HCT116 (cell line): ENCODE measurements at regions not wholly inside any gene's neighbourhood (a gene's known extent, or its start where the extent isn't known, plus 50 kb on each side); places are given as distances from the start of the nearest gene placed in this dataset.

Experiments used
- ATAC-seq: fragments of 200-7000 bp; cut with Tn5 transposase; 2 replicates; pipeline ENCODE4 v1.9.1; 2020; ENCODE audit warnings: mild to moderate bottlenecking, moderate library complexity
- BruUV-seq: library from RNA; stranded (reverse); fragments of 400-500 nt; replicated peaks from 2 replicates; lab custom pipeline; 2021; lab: Mats Ljungman, UMichigan
- CTCF ChIA-PET: fragments of 300-600 bp; sonication (Branson Sonifier 250); formaldehyde crosslinking; loops from one replicate; lab custom pipeline; 2021; ENCODE audit warnings: antibody characterized with exemption; lab: Charles Lee
- POLR2A ChIA-PET: fragments of 300-600, 350-600 bp; sonication (Branson Sonifier 250); formaldehyde crosslinking; loops from one replicate; lab custom pipeline; 2021; ENCODE audit warnings: antibody characterized with exemption; lab: Charles Lee
- RAD21 ChIA-PET, 2 experiments: fragments of 300-600 bp; sonication (Branson Sonifier 250); formaldehyde crosslinking; loops; one replicate each; lab custom pipeline; 2023; ENCODE audit warnings: low total read pairs in 2 of 2; ENCODE audit not compliant: uncharacterized antibody in 2 of 2, unreplicated experiment in 2 of 2, low non-redundant PET in 1 of 2; lab: Charles Lee
- DNase-seq: peaks from one replicate; pipeline ENCODE4 v3.0.0-alpha.2; 2010; ENCODE audit warnings: low read depth, low spot score
- H2AFZ ChIP-seq: fragments of 200-600 bp; shearing (Covaris generic), sonication (generic); 2 replicates; pipeline ENCODE4 v1.6.1; 2017; ENCODE audit warnings: low read depth, mixed run types, mixed read lengths, antibody characterized with exemption, low read length; ENCODE audit not compliant: poor library complexity, severe bottlenecking
- H3K27ac ChIP-seq: 2 replicates; pipeline ENCODE4 v1.5.1; 2012; ENCODE audit warnings: low read depth, low read length
- H3K27me3 ChIP-seq: fragments of 200-600 bp; sonication (generic); 2 replicates; pipeline ENCODE4 v1.6.1; 2016; ENCODE audit warnings: mixed run types, low read length, mixed read lengths; ENCODE audit not compliant: insufficient read depth
- H3K36me3 ChIP-seq, 2 experiments: fragments of 200-500 bp in 1 of 2; fragments of 200-600 bp in 1 of 2; sonication (Bioruptor generic) in 1 of 2; sonication (generic) in 1 of 2; 2 replicates each; pipeline versions ENCODE4 v1.5.1 to v1.6.1; 2014 to 2016; ENCODE audit warnings: low read length in 2 of 2, inconsistent platforms in 1 of 2, mixed read lengths in 1 of 2, mixed run types in 1 of 2; ENCODE audit not compliant: insufficient read depth in 2 of 2, control insufficient read depth in 1 of 2
- H3K4me1 ChIP-seq, 2 experiments: fragments of 200-600 bp in 1 of 2; sonication (generic) in 1 of 2; 2 replicates each; pipeline versions ENCODE4 v1.5.1 to v1.6.1; 2012 to 2017; ENCODE audit warnings: low read length in 2 of 2, inconsistent platforms in 1 of 2, mild to moderate bottlenecking in 1 of 2, mixed read lengths in 1 of 2, mixed run types in 1 of 2, moderate library complexity in 1 of 2; ENCODE audit not compliant: insufficient read depth in 2 of 2, control insufficient read depth in 1 of 2
- H3K4me2 ChIP-seq: fragments of 200-600 bp; sonication (generic); 2 replicates; pipeline ENCODE4 v1.6.1; 2017; ENCODE audit warnings: mixed run types, low read length, mixed read lengths
- H3K4me3 ChIP-seq, 2 experiments: fragments of 200-600 bp in 1 of 2; sonication (generic) in 1 of 2; replicated peaks in 1 of 2; 2 replicates each; pipeline ENCODE4 v1.5.1; 2011 to 2016; ENCODE audit warnings: low read length in 2 of 2, control low read depth in 1 of 2, low read depth in 1 of 2, mild to moderate bottlenecking in 1 of 2, mixed read lengths in 1 of 2, mixed run types in 1 of 2
- H3K79me2 ChIP-seq: fragments of 200-600 bp; sonication (generic); 2 replicates; pipeline ENCODE4 v1.6.1; 2017; ENCODE audit warnings: mild to moderate bottlenecking, mixed run types, low read length, moderate library complexity, mixed read lengths; ENCODE audit not compliant: insufficient read depth
- H3K9ac ChIP-seq: fragments of 200-600 bp; sonication (generic); 2 replicates; pipeline ENCODE4 v1.6.1; 2016; ENCODE audit warnings: low read length, mixed read lengths
- H3K9me2 ChIP-seq: fragments of 200-600 bp; sonication (generic), shearing (Covaris generic); 2 replicates; pipeline ENCODE4 v1.6.1; 2017; ENCODE audit warnings: mixed run types, mild to moderate bottlenecking, moderate library complexity; ENCODE audit not compliant: insufficient read depth
- H3K9me3 ChIP-seq, 2 experiments: fragments of 200-500 bp in 1 of 2; fragments of 200-600 bp in 1 of 2; sonication (Bioruptor generic) in 1 of 2; sonication (generic) in 1 of 2; 2 replicates each; pipeline ENCODE4 v1.6.1; 2014 to 2017; ENCODE audit warnings: low read length in 2 of 2, mixed read lengths in 2 of 2, inconsistent platforms in 1 of 2, low read depth in 1 of 2, mild to moderate bottlenecking in 1 of 2, mixed run types in 1 of 2, moderate library complexity in 1 of 2; ENCODE audit not compliant: control insufficient read depth in 1 of 2, insufficient read depth in 1 of 2
- H4K20me1 ChIP-seq: fragments of 200-600 bp; sonication (generic), shearing (Covaris generic); 2 replicates; pipeline ENCODE4 v1.6.1; 2017; ENCODE audit warnings: mixed run types, mild to moderate bottlenecking, moderate library complexity; ENCODE audit not compliant: insufficient read depth
- CTCF ChIP-seq, 3 experiments: fragments of 200-600 bp in 1 of 3; sonication (generic) in 1 of 3; IDR thresholded peaks in 2 of 3; conservative IDR thresholded peaks in 1 of 3; 2 replicates each; pipeline ENCODE4 v1.5.1; 2012 to 2017; ENCODE audit warnings: low read depth in 2 of 3, low read length in 2 of 3, antibody characterized with exemption in 1 of 3, borderline replicate concordance in 1 of 3, control low read depth in 1 of 3, mild to moderate bottlenecking in 1 of 3, mixed read lengths in 1 of 3, mixed run types in 1 of 3, moderate library complexity in 1 of 3; ENCODE audit not compliant: insufficient read depth in 1 of 3
- EZH2 ChIP-seq: fragments of 200-600 bp; sonication (generic); IDR thresholded peaks from 2 replicates; pipeline ENCODE4 v1.6.1; 2017; ENCODE audit warnings: antibody characterized with exemption, mixed run types
- EZH2phosphoT487 ChIP-seq: fragments of 200-600 bp; IDR thresholded peaks from 2 replicates; pipeline ENCODE4 v1.6.1; 2018; ENCODE audit warnings: antibody characterized with exemption, borderline replicate concordance
- FOSL1 ChIP-seq: IDR thresholded peaks from 2 replicates; pipeline ENCODE4 v1.6.1; 2012; ENCODE audit warnings: low read depth
- POLR2AphosphoS5 ChIP-seq: IDR thresholded peaks from 2 replicates; pipeline ENCODE4 v1.6.1; 2011; ENCODE audit warnings: mild to moderate bottlenecking, low read depth, low read length, moderate library complexity
- RAD21 ChIP-seq: IDR thresholded peaks from 2 replicates; pipeline ENCODE4 v1.6.1; 2012; ENCODE audit warnings: low read depth, mild to moderate bottlenecking
- TCF7L2 ChIP-seq: IDR thresholded peaks from 2 replicates; pipeline ENCODE4 v1.7.0; 2011; ENCODE audit warnings: borderline replicate concordance, inconsistent platforms; ENCODE audit not compliant: insufficient read depth, insufficient read length; ENCODE audit errors: extremely low read depth
- intact Hi-C: fragments of 100-400 bp; cut with micrococcal nuclease; formaldehyde crosslinking; loops from 2 replicates; pipeline ENCODE4 v1.10.0; 2022
- TF ChIP-seq, protein P1 (sequence below): IDR thresholded peaks from 2 replicates; pipeline ENCODE4 v1.6.1; 2011; ENCODE audit warnings: mild to moderate bottlenecking, low read length, moderate library complexity; ENCODE audit not compliant: insufficient replicate concordance; ENCODE audit errors: extremely low read depth

- Histone ChIP-seq H3K9me3 (no peaks in the 10 kb centered on the region), H3K9ac (no peak overlapping the region), H2AFZ (no peak overlapping the region), H3K79me2 (no peaks in the 10 kb centered on the region), H3K4me3 (no peak overlapping the region), H3K4me2 (no peak overlapping the region), H4K20me1 (no peaks in the 10 kb centered on the region)
- ATAC-seq (no peak), DNase-seq (no peak)
- ChIA-PET CTCF (no interaction called here), POLR2A (no interaction called here), RAD21 (no interaction called here)
- TF ChIP-seq CTCF (IDR thresholded peaks at IDR 0.05 in 2 of 3, conservative IDR thresholded peaks at IDR 0.05 in 1 of 3; ENCODE audit: borderline replicate concordance in 1 of 3, insufficient read depth in 1 of 3, low read depth in 2 of 3, low read length in 2 of 3), result no peak
- no peak for TF ChIP-seq EZH2phosphoT487
- TF ChIP-seq RAD21, result no peak
- no peak for TF ChIP-seq POLR2AphosphoS5
- TF ChIP-seq FOSL1, result no peak
- TF ChIP-seq EZH2, result no peak
- TF ChIP-seq, protein P1, sequence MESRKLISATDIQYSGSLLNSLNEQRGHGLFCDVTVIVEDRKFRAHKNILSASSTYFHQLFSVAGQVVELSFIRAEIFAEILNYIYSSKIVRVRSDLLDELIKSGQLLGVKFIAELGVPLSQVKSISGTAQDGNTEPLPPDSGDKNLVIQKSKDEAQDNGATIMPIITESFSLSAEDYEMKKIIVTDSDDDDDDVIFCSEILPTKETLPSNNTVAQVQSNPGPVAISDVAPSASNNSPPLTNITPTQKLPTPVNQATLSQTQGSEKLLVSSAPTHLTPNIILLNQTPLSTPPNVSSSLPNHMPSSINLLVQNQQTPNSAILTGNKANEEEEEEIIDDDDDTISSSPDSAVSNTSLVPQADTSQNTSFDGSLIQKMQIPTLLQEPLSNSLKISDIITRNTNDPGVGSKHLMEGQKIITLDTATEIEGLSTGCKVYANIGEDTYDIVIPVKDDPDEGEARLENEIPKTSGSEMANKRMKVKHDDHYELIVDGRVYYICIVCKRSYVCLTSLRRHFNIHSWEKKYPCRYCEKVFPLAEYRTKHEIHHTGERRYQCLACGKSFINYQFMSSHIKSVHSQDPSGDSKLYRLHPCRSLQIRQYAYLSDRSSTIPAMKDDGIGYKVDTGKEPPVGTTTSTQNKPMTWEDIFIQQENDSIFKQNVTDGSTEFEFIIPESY, result no peak
- no peak for TF ChIP-seq TCF7L2
- TF ChIP-seq, all 23 proteins: peak for 0
- Histone ChIP-seq H3K27ac (no peak overlapping the region), H3K27me3 (peaks cover 30% of the 10 kb centered on the region), H3K9me2 (no peaks in the 10 kb centered on the region), H3K4me1 (no peaks in the 10 kb centered on the region), H3K36me3 (no peaks in the 10 kb centered on the region)
- intact Hi-C loops, result no loop called here
- no TSS peak for BruUV-seq
Measured at GRCh38 chr3:181333394-181333793, 343.9 kb upstream of the DNAJC19 start.
